ENCODE measurements at regions not wholly inside any gene's neighbourhood (a gene's known extent, or its start where the extent isn't known, plus 50 kb on each side); places are given as distances from the start of the nearest gene placed in this dataset.
A peak's percentile ranks its signal among the peaks of the same experiment; 100 is the strongest.

- no peak overlapping the region for H3K4me3 Mint-ChIP-seq
- no peak for DNase-seq
- no peak overlapping the region for H3K27ac Mint-ChIP-seq
- H3K36me3 Mint-ChIP-seq = no peaks in the 10 kb centered on the region
- H3K4me1 Mint-ChIP-seq = no peaks in the 10 kb centered on the region
- ATAC-seq = no peak
- POLR2A ChIA-PET = no interaction called here
- no peaks in the 10 kb centered on the region for H3K9me3 Mint-ChIP-seq
- no peaks in the 10 kb centered on the region for H3K27me3 Mint-ChIP-seq
Observed at GRCh38 chr18:67310826-67311225, 205.7 kb downstream of the DSEL start.

GRCh38 chr18:67308819-67309218 is 207.7 kb downstream of the DSEL start:
- H3K36me3 Mint-ChIP-seq = no peaks in the 10 kb centered on the region
- POLR2A ChIA-PET = no interaction called here
- H3K9me3 Mint-ChIP-seq = no peaks in the 10 kb centered on the region
- no peak for DNase-seq
- no peaks in the 10 kb centered on the region for H3K27me3 Mint-ChIP-seq
- ATAC-seq = no peak
- no peak overlapping the region for H3K4me3 Mint-ChIP-seq
- H3K27ac Mint-ChIP-seq = no peak overlapping the region
- peaks cover 0 to 8% (median 5%) of the 10 kb centered on the region in 4 donors for H3K4me1 Mint-ChIP-seq

GRCh38 chr18:67305466-67305865 is 211.1 kb downstream of the DSEL start:
- H3K27me3 Mint-ChIP-seq = no peaks in the 10 kb centered on the region
- no peak for DNase-seq
- H3K4me3 Mint-ChIP-seq = no peak overlapping the region
- peaks cover 10 to 22% (median 18%) of the 10 kb centered on the region in 4 donors for H3K4me1 Mint-ChIP-seq
- ATAC-seq = no peak
- peaks cover 2 to 15% (median 10%) of the 10 kb centered on the region in 3 donors for H3K36me3 Mint-ChIP-seq
- H3K9me3 Mint-ChIP-seq = peaks cover 0 to 18% (median 13%) of the 10 kb centered on the region in 9 donors
- POLR2A ChIA-PET = no interaction called here
- H3K27ac Mint-ChIP-seq = no peak overlapping the region

- peak overlapping the region; percentile 35 to 78 (median 70) for H3K4me3 Mint-ChIP-seq
- peak overlapping the region; percentile 42 to 95 (median 87) for H3K27ac Mint-ChIP-seq
- peaks cover 0 to 35% (median 14%) of the 10 kb centered on the region in 9 donors for H3K9me3 Mint-ChIP-seq
- peaks cover 10 to 22% (median 18%) of the 10 kb centered on the region in 4 donors for H3K4me1 Mint-ChIP-seq
- H3K27me3 Mint-ChIP-seq = no peaks in the 10 kb centered on the region
- peak in 3 of 10 donors; percentile 15 to 28 (median 20) for DNase-seq
- POLR2A ChIA-PET = no interaction called here
- peak; percentile 57 to 77 for ATAC-seq
- peaks cover 2 to 16% (median 13%) of the 10 kb centered on the region in 3 donors for H3K36me3 Mint-ChIP-seq
Observed at GRCh38 chr18:67302043-67302442, 214.5 kb downstream of the DSEL start.

GRCh38 chr18:67301592-67301991 is 214.9 kb downstream of the DSEL start:
- peak; percentile 28 to 61 for ATAC-seq
- Mint-ChIP-seq H3K4me1 (peaks cover 10 to 22% (median 18%) of the 10 kb centered on the region in 4 donors), H3K36me3 (peaks cover 2 to 16% (median 13%) of the 10 kb centered on the region in 3 donors), H3K9me3 (peaks cover 0 to 35% (median 14%) of the 10 kb centered on the region in 9 donors), H3K27me3 (no peaks in the 10 kb centered on the region), H3K27ac (peak overlapping the region; percentile 28 to 95 (median 86)), H3K4me3 (peak overlapping the region; percentile 35 to 78 (median 70))
- POLR2A ChIA-PET = no interaction called here
- DNase-seq = peak in 2 of 10 donors; percentile 1 to 5

- POLR2A ChIA-PET = no interaction called here
- H3K27ac Mint-ChIP-seq = peak overlapping the region in 3 of 10 donors; percentile 35 to 68 (median 62)
- no peaks in the 10 kb centered on the region for H3K27me3 Mint-ChIP-seq
- peaks cover 10 to 22% (median 18%) of the 10 kb centered on the region in 4 donors for H3K4me1 Mint-ChIP-seq
- H3K36me3 Mint-ChIP-seq = peaks cover 2 to 16% (median 13%) of the 10 kb centered on the region in 3 donors
- peaks cover 0 to 35% (median 14%) of the 10 kb centered on the region in 9 donors for H3K9me3 Mint-ChIP-seq
- ATAC-seq = no peak
- H3K4me3 Mint-ChIP-seq = peak overlapping the region in 1 of 10 donors; percentile 51
- DNase-seq = peak in 8 of 10 donors; percentile 10 to 66 (median 34)
Observed at GRCh38 chr18:67300498-67300897, 216.0 kb downstream of the DSEL start.

GRCh38 chr18:67292814-67293213 is 223.7 kb downstream of the DSEL start:
- no peaks in the 10 kb centered on the region for H3K27me3 Mint-ChIP-seq
- H3K4me1 Mint-ChIP-seq = no peaks in the 10 kb centered on the region
- DNase-seq (no peak), ATAC-seq (no peak)
- POLR2A ChIA-PET = no interaction called here
- peaks cover 0 to 19% (median 0%) of the 10 kb centered on the region in 9 donors for H3K9me3 Mint-ChIP-seq
- no peak overlapping the region for H3K27ac Mint-ChIP-seq
- H3K4me3 Mint-ChIP-seq = peak overlapping the region in 1 of 10 donors; percentile 51
- no peaks in the 10 kb centered on the region for H3K36me3 Mint-ChIP-seq

GRCh38 chr18:67290421-67290820 is 226.1 kb downstream of the DSEL start:
- no peak overlapping the region for H3K27ac Mint-ChIP-seq
- no peaks in the 10 kb centered on the region for H3K4me1 Mint-ChIP-seq
- peaks cover 0 to 17% (median 0%) of the 10 kb centered on the region in 9 donors for H3K9me3 Mint-ChIP-seq
- ATAC-seq (no peak), DNase-seq (no peak)
- H3K36me3 Mint-ChIP-seq = no peaks in the 10 kb centered on the region
- no peak overlapping the region for H3K4me3 Mint-ChIP-seq
- POLR2A ChIA-PET = no interaction called here
- no peaks in the 10 kb centered on the region for H3K27me3 Mint-ChIP-seq

- Mint-ChIP-seq H3K9me3 (no peaks in the 10 kb centered on the region), H3K27ac (no peak overlapping the region), H3K4me3 (no peak overlapping the region), H3K4me1 (peaks cover 0 to 6% (median 0%) of the 10 kb centered on the region in 4 donors), H3K27me3 (no peaks in the 10 kb centered on the region), H3K36me3 (no peaks in the 10 kb centered on the region)
- POLR2A ChIA-PET = no interaction called here
- DNase-seq (no peak), ATAC-seq (no peak)
Observed at GRCh38 chr18:67285583-67285982, 230.9 kb downstream of the DSEL start.

GRCh38 chr18:67282796-67283195 is 233.7 kb downstream of the DSEL start:
- no peaks in the 10 kb centered on the region for H3K27me3 Mint-ChIP-seq
- DNase-seq (no peak), ATAC-seq (no peak)
- no peak overlapping the region for H3K4me3 Mint-ChIP-seq
- H3K27ac Mint-ChIP-seq = no peak overlapping the region
- POLR2A ChIA-PET = no interaction called here
- H3K9me3 Mint-ChIP-seq = no peaks in the 10 kb centered on the region
- peaks cover 0 to 12% (median 2%) of the 10 kb centered on the region in 4 donors for H3K4me1 Mint-ChIP-seq
- no peaks in the 10 kb centered on the region for H3K36me3 Mint-ChIP-seq

GRCh38 chr18:67281746-67282145 is 234.8 kb downstream of the DSEL start:
- Mint-ChIP-seq H3K4me1 (peaks cover 0 to 12% (median 2%) of the 10 kb centered on the region in 4 donors), H3K9me3 (no peaks in the 10 kb centered on the region), H3K27ac (no peak overlapping the region), H3K27me3 (no peaks in the 10 kb centered on the region), H3K36me3 (no peaks in the 10 kb centered on the region), H3K4me3 (no peak overlapping the region)
- POLR2A ChIA-PET = interaction anchor here (0.7 kb wide), 1 partner anchor 42 kb away, joined by 6 read pairs; no protein-coding TSS in a partner anchor
- DNase-seq = no peak
- ATAC-seq = no peak

GRCh38 chr18:67280486-67281242 is 235.9 kb downstream of the DSEL start:
- ATAC-seq (no peak), DNase-seq (no peak)
- peaks cover 0 to 12% (median 2%) of the 10 kb centered on the region in 4 donors for H3K4me1 Mint-ChIP-seq
- H3K27ac Mint-ChIP-seq = no peak overlapping the region
- no peaks in the 10 kb centered on the region for H3K36me3 Mint-ChIP-seq
- POLR2A ChIA-PET = no interaction called here
- no peaks in the 10 kb centered on the region for H3K27me3 Mint-ChIP-seq
- no peaks in the 10 kb centered on the region for H3K9me3 Mint-ChIP-seq
- no peak overlapping the region for H3K4me3 Mint-ChIP-seq

- Mint-ChIP-seq H3K9me3 (no peaks in the 10 kb centered on the region), H3K27me3 (no peaks in the 10 kb centered on the region), H3K36me3 (no peaks in the 10 kb centered on the region), H3K4me3 (no peak overlapping the region), H3K27ac (peak overlapping the region in 1 of 10 donors; percentile 7), H3K4me1 (peaks cover 0 to 12% (median 2%) of the 10 kb centered on the region in 4 donors)
- POLR2A ChIA-PET = no interaction called here
- DNase-seq = no peak
- no peak for ATAC-seq
Observed at GRCh38 chr18:67279988-67280387, 236.5 kb downstream of the DSEL start.
